ENCODE measurements at regions not wholly inside any gene's neighbourhood (a gene's known extent, or its start where the extent isn't known, plus 50 kb on each side); places are given as distances from the start of the nearest gene placed in this dataset.

GRCh38 chr4:119829326-119829725 lies 200.7 kb upstream of the PDE5A start:
- H3K4me3 ChIP-seq (ENCODE audit: low read length), result no peak overlapping the region
- H3K4me3 Mint-ChIP-seq, result no peak overlapping the region
- H3K27me3 Mint-ChIP-seq, result no peaks in the 10 kb centered on the region
- DNase-seq (no peak), ATAC-seq (ENCODE audit: poor library complexity) (no peak)
- POLR2A ChIA-PET, result no interaction called here
- CTCF ChIA-PET, result interaction anchor here (1.1 kb wide), 1 partner anchor 14 kb away, joined by 3 read pairs; no protein-coding TSS in a partner anchor
- H3K9me3 Mint-ChIP-seq, result no peaks in the 10 kb centered on the region
- H3K4me1 Mint-ChIP-seq (ENCODE audit: low read depth), result no peaks in the 10 kb centered on the region
- H3K27ac ChIP-seq (ENCODE audit: low read depth in 1 of 2, low read length in 2 of 2), result no peak overlapping the region
- H3K27me3 ChIP-seq (ENCODE audit: control insufficient read depth in 1 of 2, insufficient read depth in 2 of 2, low read length in 2 of 2), result no peaks in the 10 kb centered on the region
- H3K27ac Mint-ChIP-seq, result no peak overlapping the region
- H3K36me3 ChIP-seq (ENCODE audit: insufficient read depth, low read length), result no peaks in the 10 kb centered on the region
- no peaks in the 10 kb centered on the region for H3K9me3 ChIP-seq (ENCODE audit: control insufficient read depth in 1 of 2, insufficient read depth in 1 of 2, low read length in 2 of 2)
- H3K36me3 Mint-ChIP-seq (ENCODE audit: low read depth), result no peaks in the 10 kb centered on the region
- intact Hi-C loops (cut with DNase I, micrococcal nuclease), result no loop called here
- H3K4me1 ChIP-seq (ENCODE audit: insufficient read depth, low read length), result no peaks in the 10 kb centered on the region
- TF ChIP-seq CTCF (IDR thresholded peaks at IDR 0.05), result no peak

- ChIA-PET POLR2A (no interaction called here), CTCF (no interaction called here)
- Histone ChIP-seq H3K27ac (ENCODE audit: low read depth in 1 of 2, low read length in 2 of 2) (no peak overlapping the region), H3K4me1 (ENCODE audit: insufficient read depth, low read length) (no peaks in the 10 kb centered on the region), H3K36me3 (ENCODE audit: insufficient read depth, low read length) (no peaks in the 10 kb centered on the region), H3K9me3 (ENCODE audit: control insufficient read depth in 1 of 2, insufficient read depth in 1 of 2, low read length in 2 of 2) (no peaks in the 10 kb centered on the region), H3K4me3 (ENCODE audit: low read length) (no peak overlapping the region), H3K27me3 (ENCODE audit: control insufficient read depth in 1 of 2, insufficient read depth in 2 of 2, low read length in 2 of 2) (no peaks in the 10 kb centered on the region)
- DNase-seq (no peak), ATAC-seq (ENCODE audit: poor library complexity) (no peak)
- Mint-ChIP-seq H3K4me3 (no peak overlapping the region), H3K27me3 (peaks cover 6% of the 10 kb centered on the region), H3K9me3 (no peaks in the 10 kb centered on the region), H3K4me1 (ENCODE audit: low read depth) (no peaks in the 10 kb centered on the region), H3K36me3 (ENCODE audit: low read depth) (no peaks in the 10 kb centered on the region), H3K27ac (no peak overlapping the region)
- no peak for TF ChIP-seq CTCF (IDR thresholded peaks at IDR 0.05)
- intact Hi-C loops (cut with DNase I, micrococcal nuclease), result no loop called here
Observed at GRCh38 chr4:119825696-119826095, 197.1 kb upstream of the PDE5A start.

GRCh38 chr4:119823891-119824290 lies 195.3 kb upstream of the PDE5A start:
- H3K9me3 Mint-ChIP-seq, result no peaks in the 10 kb centered on the region
- intact Hi-C loops (cut with DNase I, micrococcal nuclease), result no loop called here
- POLR2A ChIA-PET, result no interaction called here

More at GRCh38 chr4:119823891-119824290, 195.3 kb upstream of the PDE5A start:
- no peak overlapping the region for H3K27ac ChIP-seq (ENCODE audit: low read depth in 1 of 2, low read length in 2 of 2)
- ATAC-seq (ENCODE audit: poor library complexity), result no peak
- no peak overlapping the region for H3K4me3 ChIP-seq (ENCODE audit: low read length)
- no peak for TF ChIP-seq CTCF (IDR thresholded peaks at IDR 0.05)
- no peaks in the 10 kb centered on the region for H3K4me1 Mint-ChIP-seq (ENCODE audit: low read depth)
- H3K9me3 ChIP-seq (ENCODE audit: control insufficient read depth in 1 of 2, insufficient read depth in 1 of 2, low read length in 2 of 2), result no peaks in the 10 kb centered on the region
- no peak for DNase-seq
- no peaks in the 10 kb centered on the region for H3K36me3 Mint-ChIP-seq (ENCODE audit: low read depth)
- H3K27me3 Mint-ChIP-seq, result peaks cover 8% of the 10 kb centered on the region
- H3K27ac Mint-ChIP-seq, result no peak overlapping the region
- no peak overlapping the region for H3K4me3 Mint-ChIP-seq
- H3K36me3 ChIP-seq (ENCODE audit: insufficient read depth, low read length), result no peaks in the 10 kb centered on the region
- H3K27me3 ChIP-seq (ENCODE audit: control insufficient read depth in 1 of 2, insufficient read depth in 2 of 2, low read length in 2 of 2), result no peaks in the 10 kb centered on the region
- CTCF ChIA-PET, result no interaction called here
- no peaks in the 10 kb centered on the region for H3K4me1 ChIP-seq (ENCODE audit: insufficient read depth, low read length)
